HEK293T (cell line): ENCODE measurements at regions not wholly inside any gene's neighbourhood (a gene's known extent, or its start where the extent isn't known, plus 50 kb on each side); places are given as distances from the start of the nearest gene placed in this dataset.

Experiments
- CTCF ChIA-PET: fragments of 350-600 bp; formaldehyde crosslinking; extraction: SDS; loops from one replicate; lab custom pipeline; 2021; ENCODE audit warnings: antibody characterized with exemption, inconsistent platforms; lab: Yijun Ruan, JAX
- POLR2A ChIA-PET: fragments of 350-600 bp; formaldehyde crosslinking; extraction: SDS; loops from one replicate; lab custom pipeline; 2020; ENCODE audit warnings: antibody characterized with exemption, inconsistent platforms; lab: Yijun Ruan, JAX
- DNase-seq: peaks from one replicate; pipeline ENCODE4 v3.0.0; 2012; ENCODE audit warnings: mixed read lengths; ENCODE audit errors: extremely low spot score
- ARNT ChIP-seq: fragments of 450-650 bp; IDR thresholded peaks from 2 replicates; pipeline ENCODE4 v1.6.1; 2017; ENCODE audit warnings: mild to moderate bottlenecking
- BHLHE40 ChIP-seq: fragments of 450-650 bp; IDR thresholded peaks from 2 replicates; pipeline ENCODE4 v1.6.1; 2016; ENCODE audit warnings: mild to moderate bottlenecking, moderate library complexity, borderline replicate concordance
- CTBP1 ChIP-seq: fragments of 450-650 bp; IDR thresholded peaks from 2 replicates; pipeline ENCODE4 v1.6.1; 2016; ENCODE audit warnings: borderline replicate concordance
- ELF4 ChIP-seq: fragments of 450-650 bp; IDR thresholded peaks from 2 replicates; pipeline ENCODE4 v1.6.1; 2017; ENCODE audit warnings: antibody characterized with exemption
- FOXA1 ChIP-seq: fragments of 450-650 bp; IDR thresholded peaks from 2 replicates; pipeline ENCODE4 v1.6.1; 2016; ENCODE audit warnings: mild to moderate bottlenecking
- FOXK2 ChIP-seq: fragments of 450-650 bp; IDR thresholded peaks from 2 replicates; pipeline ENCODE4 v1.6.1; 2016; ENCODE audit warnings: mild to moderate bottlenecking
- FOXM1 ChIP-seq: fragments of 450-650 bp; IDR thresholded peaks from 2 replicates; pipeline ENCODE4 v1.6.1; 2017; ENCODE audit warnings: mild to moderate bottlenecking, borderline replicate concordance
- HDGF ChIP-seq: fragments of 450-650 bp; IDR thresholded peaks from 2 replicates; pipeline ENCODE4 v1.6.1; 2017; ENCODE audit warnings: antibody characterized with exemption, borderline replicate concordance
- L3MBTL2 ChIP-seq: fragments of 450-650 bp; conservative IDR thresholded peaks from 2 replicates; pipeline ENCODE4 v1.6.1; 2016; ENCODE audit warnings: mild to moderate bottlenecking
- LEF1 ChIP-seq: fragments of 450-650 bp; IDR thresholded peaks from 2 replicates; pipeline ENCODE4 v1.6.1; 2017; ENCODE audit warnings: mild to moderate bottlenecking, borderline replicate concordance
- NFRKB ChIP-seq: fragments of 450-650 bp; IDR thresholded peaks from 2 replicates; pipeline ENCODE4 v1.6.1; 2016; ENCODE audit warnings: mild to moderate bottlenecking, moderate library complexity
- SP1 ChIP-seq: fragments of 450-650 bp; IDR thresholded peaks from 2 replicates; pipeline ENCODE4 v1.6.1; 2017
- SUZ12 ChIP-seq: fragments of 450-650 bp; IDR thresholded peaks from 2 replicates; pipeline ENCODE4 v1.6.1; 2016; ENCODE audit warnings: mild to moderate bottlenecking
- TARDBP ChIP-seq: fragments of 450-650 bp; IDR thresholded peaks from 2 replicates; pipeline ENCODE4 v1.6.1; 2016
- ZNF384 ChIP-seq: fragments of 450-650 bp; IDR thresholded peaks from 2 replicates; pipeline ENCODE4 v1.6.1; 2016
- TF ChIP-seq, protein P1 (sequence below): fragments of 450-650 bp; IDR thresholded peaks from 2 replicates; pipeline ENCODE4 v1.6.1; 2016

DNA sequence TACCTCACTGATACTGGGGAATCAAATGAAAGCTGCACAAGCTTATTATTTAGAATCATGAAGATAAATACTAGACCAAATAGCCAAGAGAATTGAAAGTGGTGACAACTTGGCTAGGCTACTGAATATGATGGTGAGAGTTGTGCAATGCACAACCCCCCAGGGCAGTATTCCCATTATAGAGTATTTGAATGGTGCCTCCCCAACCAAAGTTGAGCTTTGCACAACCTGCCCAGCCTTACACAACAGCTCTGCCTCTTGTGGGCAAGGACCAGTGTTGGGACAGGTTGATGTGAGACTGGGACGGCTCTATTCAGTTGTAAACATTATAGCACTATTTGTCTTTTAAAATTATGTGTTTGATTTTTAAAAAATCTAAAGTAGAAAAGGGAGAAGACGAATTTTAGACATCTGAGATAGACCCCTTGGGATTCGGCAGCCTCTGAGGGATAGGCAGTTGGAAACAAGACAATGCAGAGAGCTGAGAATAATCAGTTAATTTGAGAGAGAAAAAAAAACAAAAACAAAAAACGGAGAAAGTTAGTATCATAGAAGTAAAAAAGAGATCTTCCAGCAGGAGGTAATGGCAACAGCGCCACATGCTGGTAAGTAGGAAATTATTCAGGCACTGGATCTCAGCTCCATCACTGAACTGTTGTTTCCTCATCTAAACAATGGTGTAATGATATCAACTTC lies 91.0 kb upstream of the KCNA3 start:
- CTCF ChIA-PET: interaction anchor here (0.6 to 2.9 kb wide), 26 partner anchors 9 to 557 kb away, joined by 3 to 30 read pairs (median 4); no protein-coding TSS in a partner anchor
- POLR2A ChIA-PET: no interaction called here
- DNase-seq: peak; percentile 63
- TF ChIP-seq NFRKB: no peak
- no peak for TF ChIP-seq BHLHE40
- TF ChIP-seq, protein P1, sequence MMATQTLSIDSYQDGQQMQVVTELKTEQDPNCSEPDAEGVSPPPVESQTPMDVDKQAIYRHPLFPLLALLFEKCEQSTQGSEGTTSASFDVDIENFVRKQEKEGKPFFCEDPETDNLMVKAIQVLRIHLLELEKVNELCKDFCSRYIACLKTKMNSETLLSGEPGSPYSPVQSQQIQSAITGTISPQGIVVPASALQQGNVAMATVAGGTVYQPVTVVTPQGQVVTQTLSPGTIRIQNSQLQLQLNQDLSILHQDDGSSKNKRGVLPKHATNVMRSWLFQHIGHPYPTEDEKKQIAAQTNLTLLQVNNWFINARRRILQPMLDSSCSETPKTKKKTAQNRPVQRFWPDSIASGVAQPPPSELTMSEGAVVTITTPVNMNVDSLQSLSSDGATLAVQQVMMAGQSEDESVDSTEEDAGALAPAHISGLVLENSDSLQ: no peak
- no peak for TF ChIP-seq FOXM1
- no peak for TF ChIP-seq ELF4
- no peak for TF ChIP-seq L3MBTL2
- TF ChIP-seq LEF1: no peak
- TF ChIP-seq SP1: no peak
- no peak for TF ChIP-seq HDGF
- no peak for TF ChIP-seq ARNT
- no peak for TF ChIP-seq CTBP1
- no peak for TF ChIP-seq FOXK2
- no peak for TF ChIP-seq ZNF384
- TF ChIP-seq TARDBP: no peak
- TF ChIP-seq SUZ12: no peak
- TF ChIP-seq FOXA1: no peak

DNA sequence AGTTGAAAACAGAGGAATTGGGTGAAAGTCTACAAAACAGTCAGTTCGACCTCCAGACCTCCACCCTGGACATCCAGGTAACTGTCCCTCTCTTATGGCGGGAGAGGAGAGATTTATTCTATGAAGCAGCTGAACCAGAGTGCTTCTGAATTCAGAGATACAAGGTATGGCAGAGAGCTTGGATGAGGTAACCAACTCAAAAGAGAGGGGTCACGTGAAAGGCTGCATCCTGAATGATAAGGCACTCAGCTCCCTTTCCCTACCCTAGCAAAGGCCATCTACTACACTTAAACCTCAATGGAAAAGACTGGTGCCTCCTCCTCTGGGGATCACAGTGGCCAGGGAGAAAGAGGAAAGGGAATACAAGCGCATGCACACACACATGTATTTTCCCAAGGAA lies 88.4 kb upstream of the KCNA3 start:
- no peak for DNase-seq
- TF ChIP-seq NFRKB (no peak), HDGF (no peak), ZNF384 (no peak), ELF4 (no peak), FOXM1 (no peak), ARNT (no peak), TARDBP (no peak), FOXK2 (no peak), LEF1 (no peak), FOXA1 (no peak), BHLHE40 (no peak), CTBP1 (no peak), SP1 (no peak), L3MBTL2 (no peak), SUZ12 (no peak)
- TF ChIP-seq, protein P1: no peak
- CTCF ChIA-PET: interaction anchor here (1.8 kb wide), 1 partner anchor 133 kb away, joined by 4 read pairs; no protein-coding TSS in a partner anchor
- POLR2A ChIA-PET: no interaction called here

DNA sequence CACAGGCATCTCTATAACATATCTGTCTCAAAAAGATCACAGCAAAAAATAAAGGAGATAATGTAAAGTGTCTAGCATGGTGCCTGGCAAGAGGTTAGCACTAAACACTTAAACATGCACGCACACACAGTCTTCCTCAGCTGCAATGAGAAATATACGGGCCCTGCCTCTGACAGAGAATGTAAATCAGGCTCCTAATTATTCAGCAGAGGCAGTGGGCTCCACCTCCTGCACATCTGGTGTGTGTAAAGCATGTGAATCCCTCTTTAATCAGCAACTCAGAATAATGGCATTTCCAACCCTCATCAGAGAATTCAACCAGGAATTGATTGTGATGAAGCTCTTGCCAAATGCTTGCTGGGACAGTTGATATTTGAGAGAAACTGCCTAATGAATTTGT lies 85.6 kb upstream of the KCNA3 start:
- no peak for TF ChIP-seq HDGF
- TF ChIP-seq FOXK2: no peak
- TF ChIP-seq FOXM1: no peak
- no peak for TF ChIP-seq BHLHE40
- no peak for TF ChIP-seq ELF4
- TF ChIP-seq L3MBTL2: no peak
- ChIA-PET CTCF (no interaction called here), POLR2A (no interaction called here)
- DNase-seq: no peak

DNA sequence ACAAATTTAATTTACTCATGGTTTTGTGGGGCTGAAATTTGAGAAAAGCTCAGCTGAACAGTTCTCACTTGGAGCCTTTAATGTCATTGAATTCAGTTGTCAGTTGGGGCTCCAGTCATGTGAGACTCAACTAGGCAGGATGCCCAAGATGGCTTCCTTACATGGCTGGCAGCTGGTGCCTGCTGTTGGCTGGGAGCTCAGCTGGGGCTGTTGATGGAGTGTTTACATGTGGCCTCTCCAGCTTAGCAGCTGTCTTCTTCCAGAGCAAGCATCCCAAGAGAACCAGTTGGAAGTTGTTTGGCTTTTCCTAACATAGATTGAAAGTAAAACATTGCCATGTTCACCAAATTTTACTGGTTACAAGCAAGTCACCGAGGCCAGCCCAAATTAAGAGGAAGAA lies 81.8 kb upstream of the KCNA3 start:
- TF ChIP-seq NFRKB (no peak), BHLHE40 (no peak), ZNF384 (no peak), SUZ12 (no peak), TARDBP (no peak)
- TF ChIP-seq, protein P1: no peak
- ChIA-PET CTCF (interaction anchor here (1.4 kb wide), 1 partner anchor 9 kb away, joined by 4 read pairs; no protein-coding TSS in a partner anchor), POLR2A (no interaction called here)
- no peak for DNase-seq

DNA sequence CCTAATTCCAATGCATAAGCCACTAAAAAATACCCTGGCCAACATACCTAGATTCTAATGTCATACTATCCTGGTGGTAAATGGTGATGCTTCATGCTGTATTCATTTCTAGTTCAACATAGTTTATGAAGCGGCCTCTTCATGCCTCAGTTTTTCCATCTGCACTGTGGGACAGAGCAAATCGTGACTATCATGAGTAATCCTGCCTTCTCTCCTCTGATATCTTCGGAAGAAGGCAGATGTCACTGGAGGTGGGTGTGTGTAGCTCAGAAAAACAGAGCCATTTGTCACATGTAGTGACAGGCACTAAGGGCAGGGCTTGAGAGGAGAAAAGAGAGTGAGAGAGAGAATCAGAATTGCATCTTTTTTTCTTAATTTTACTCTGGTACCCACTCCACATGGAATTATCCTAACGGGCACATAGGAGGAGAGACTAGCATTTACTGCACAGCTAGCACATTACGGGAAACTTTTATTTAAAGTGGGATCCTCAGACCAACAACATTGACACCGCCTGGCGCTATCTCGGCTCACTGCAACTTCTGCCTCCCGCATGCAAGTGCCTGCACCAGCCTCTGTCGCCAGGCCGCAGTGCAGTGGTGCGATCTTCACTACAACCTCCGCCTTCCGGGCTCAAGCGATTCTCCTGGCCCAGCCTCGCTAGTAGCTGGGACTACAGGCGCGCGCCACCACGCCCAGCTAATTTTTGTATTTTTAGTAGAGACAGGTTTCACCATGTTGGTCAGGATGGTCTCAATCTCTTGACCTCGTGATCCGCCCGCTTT lies 78.4 kb upstream of the KCNA3 start:
- CTCF ChIA-PET: no interaction called here

More for the DNA sequence above, 78.4 kb upstream of the KCNA3 start:
- no peak for DNase-seq
- POLR2A ChIA-PET: no interaction called here
- no peak for TF ChIP-seq FOXA1
- no peak for TF ChIP-seq BHLHE40
- TF ChIP-seq, protein P1: no peak
- no peak for TF ChIP-seq CTBP1
- no peak for TF ChIP-seq FOXK2
- no peak for TF ChIP-seq FOXM1
